Islet precursor cell (in vitro differentiated cells): ENCODE measurements at regions not wholly inside any gene's neighbourhood (a gene's known extent, or its start where the extent isn't known, plus 50 kb on each side); places are given as distances from the start of the nearest gene placed in this dataset.
"Not testable (repeated sequence)": the region's sequence is repeated elsewhere in the genome, so short reads cannot be mapped to it uniquely, and the experiment has no call there.

Source experiments
- DNase-seq: peaks from one replicate; pipeline ENCODE4 v3.0.0-alpha.2; 2018

DNA sequence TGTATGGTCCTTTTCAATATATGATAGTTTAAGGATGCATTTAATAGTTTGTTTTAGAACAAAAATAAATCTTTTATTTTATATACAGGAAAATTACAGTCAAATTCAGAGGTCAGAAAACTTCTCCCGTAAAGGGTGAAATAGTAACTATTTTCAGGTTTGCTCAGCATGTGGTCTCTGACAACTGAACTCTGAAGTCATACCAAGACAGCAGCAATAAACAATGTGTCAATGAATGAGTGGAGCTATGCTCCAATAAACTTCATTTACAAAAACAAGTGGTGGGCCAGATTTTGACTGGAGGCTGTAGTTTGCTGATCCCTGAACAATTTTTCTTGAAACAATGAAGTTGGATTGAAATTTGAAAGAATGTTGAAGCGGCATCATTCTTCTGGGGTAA lies 123.6 kb downstream of the ZNF248 start:
- no peak for DNase-seq

DNA sequence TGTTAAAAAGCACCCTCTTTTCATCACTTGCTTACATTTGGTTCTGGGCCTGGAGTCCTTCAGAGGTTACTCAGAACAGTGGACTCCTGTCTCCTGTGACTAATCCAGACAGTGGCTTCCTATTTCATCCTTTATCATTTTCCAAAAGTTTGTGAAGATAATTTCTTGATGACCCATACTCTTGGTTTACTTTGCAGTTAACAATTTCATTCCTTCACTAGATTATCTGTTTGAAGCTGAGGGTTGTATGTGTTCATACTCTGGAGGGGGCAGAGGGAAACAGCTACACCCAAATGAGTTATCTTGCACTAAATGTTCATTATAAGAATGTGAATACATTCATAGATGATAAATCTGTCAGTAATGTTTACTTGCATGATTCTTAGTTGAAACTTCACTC lies 124.7 kb downstream of the ZNF248 start:
- DNase-seq: no peak

DNA sequence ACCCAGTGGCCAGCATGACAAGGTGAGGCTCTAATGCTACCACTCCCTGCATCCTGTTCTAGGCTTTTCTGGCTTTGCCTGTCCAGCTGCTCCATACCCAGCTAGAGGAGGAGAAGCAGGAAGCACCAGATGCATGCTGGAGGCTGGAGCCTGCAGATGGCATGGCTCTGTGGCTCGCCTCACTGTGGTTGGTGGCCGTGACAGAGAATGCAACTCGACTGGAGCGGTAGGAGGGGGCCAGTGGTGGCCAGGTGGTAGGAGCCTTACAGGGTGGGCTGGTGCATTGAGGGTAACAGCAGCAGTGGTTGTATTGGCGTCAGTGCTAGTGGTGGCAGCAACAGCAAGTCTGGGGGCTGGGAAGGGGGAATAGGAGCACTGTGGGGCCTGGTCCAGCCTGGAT lies 128.6 kb downstream of the ZNF248 start:
- DNase-seq: no peak

DNA sequence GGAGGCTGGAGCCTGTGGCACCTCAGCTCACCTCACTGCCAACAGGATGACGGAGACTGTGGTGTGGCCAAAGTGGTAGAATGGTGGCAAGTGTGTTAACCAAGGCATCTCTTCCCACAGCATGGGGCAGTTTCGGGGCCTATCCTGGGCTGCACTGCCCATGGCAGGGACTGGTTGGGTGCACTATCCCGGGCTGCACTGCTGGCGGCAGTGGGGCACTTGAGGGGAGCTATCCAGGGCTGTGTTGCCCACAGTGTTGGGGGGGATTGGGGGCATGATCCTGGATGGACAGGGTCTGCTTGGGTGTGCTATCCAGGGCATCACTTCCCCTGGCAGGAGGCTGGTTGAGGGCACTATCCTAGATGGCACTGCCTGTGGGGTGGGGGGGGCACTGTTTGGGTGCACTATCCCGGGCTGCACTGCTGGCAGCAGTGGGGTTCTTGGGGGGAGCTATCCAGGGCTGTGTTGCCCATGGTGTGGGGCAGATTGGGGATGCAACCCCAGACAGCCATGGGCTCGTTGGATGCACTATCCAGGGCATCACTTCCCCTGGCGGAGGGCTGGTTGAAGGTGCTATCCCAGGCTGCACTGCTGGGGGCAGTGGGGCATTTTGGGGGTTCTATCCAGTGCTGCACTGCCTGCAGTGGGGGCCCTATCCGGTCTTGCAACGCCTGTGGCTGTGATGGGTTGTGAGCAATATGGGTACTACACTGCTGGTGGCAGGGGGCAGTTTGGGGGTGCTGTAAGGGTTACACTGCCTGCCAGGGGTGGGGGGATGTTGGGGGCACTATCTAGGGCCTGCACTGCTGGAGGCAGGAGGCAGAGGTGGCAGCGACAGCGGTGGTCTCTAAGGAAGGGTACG lies 129.7 kb downstream of the ZNF248 start:
- DNase-seq: no peak

DNA sequence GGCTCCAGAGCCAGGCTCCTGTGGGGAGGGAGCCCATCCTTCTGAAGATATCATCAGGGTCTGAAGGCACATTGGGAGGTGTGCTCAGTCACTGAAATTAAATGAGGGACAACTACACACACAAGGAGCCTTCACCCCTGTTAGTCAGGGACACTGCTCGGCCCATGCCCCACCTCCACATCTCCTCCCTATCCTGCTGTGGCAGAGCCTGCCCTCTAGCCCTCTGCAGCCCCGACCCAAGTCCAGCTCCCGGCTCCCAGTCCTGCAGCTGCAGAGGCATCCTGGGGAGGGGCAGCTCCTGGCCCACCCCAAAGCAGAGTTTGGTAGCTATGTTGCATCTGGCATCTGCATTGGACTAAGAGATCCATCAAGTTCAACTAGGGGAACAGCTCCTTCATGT lies 136.3 kb downstream of the ZNF248 start:
- no peak for DNase-seq

DNA sequence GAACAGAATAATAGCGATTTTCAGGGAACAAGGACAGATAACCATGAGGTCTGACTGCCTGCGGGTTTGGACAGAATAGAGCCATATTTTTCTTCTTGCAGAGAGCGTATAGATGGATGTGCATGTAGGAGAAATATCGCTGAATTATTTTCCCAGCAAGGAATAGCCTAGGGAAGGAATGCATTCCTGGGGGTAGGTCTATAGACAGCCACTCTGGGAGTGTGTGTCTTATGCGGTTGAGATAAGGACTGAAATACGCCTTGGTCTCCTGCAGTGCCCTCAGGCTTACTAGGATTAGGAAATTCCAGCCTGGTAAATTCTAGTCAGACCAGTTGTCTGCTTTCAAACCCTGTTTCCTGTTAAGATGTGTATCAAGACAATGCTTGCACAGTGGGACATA lies 139.3 kb downstream of the ZNF248 start:
- not testable (repeated sequence) for DNase-seq

DNA sequence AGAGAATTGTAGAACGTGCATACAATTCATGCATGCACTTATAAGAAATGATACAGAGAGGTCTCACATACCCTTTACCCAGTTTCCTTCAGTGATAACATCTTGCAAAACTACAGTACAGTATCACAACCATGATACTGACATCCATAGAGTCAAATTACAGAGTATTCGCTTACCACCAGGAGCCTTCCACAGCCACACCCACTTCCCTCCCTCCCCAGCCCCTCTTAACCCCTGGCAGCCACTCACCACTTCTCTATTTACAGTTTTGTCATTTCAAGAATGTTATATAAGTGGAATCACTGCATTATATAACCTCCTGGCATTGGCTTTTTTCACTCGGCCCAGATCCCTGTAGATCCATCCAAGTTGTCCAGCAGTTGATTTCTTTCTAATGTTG lies 143.8 kb downstream of the ZNF248 start:
- no peak for DNase-seq

DNA sequence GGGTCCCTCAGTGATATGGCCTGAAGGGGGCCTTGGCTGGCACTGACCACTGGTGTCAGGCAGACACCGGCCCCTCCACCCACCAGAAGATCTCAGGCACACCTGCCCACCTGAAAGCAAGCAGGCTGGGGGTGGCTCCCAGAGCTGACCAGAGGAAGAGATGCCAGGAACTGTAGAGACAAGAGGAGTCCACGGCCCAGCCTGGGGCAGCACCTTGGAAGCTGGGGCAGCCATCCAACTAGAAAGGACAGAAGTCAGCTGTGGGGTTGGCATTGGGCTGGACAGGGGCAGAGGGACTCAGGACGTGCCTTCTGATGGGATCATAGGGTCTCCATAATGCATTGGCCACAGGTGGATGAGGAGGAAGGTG lies 144.3 kb downstream of the ZNF248 start:
- no peak for DNase-seq

DNA sequence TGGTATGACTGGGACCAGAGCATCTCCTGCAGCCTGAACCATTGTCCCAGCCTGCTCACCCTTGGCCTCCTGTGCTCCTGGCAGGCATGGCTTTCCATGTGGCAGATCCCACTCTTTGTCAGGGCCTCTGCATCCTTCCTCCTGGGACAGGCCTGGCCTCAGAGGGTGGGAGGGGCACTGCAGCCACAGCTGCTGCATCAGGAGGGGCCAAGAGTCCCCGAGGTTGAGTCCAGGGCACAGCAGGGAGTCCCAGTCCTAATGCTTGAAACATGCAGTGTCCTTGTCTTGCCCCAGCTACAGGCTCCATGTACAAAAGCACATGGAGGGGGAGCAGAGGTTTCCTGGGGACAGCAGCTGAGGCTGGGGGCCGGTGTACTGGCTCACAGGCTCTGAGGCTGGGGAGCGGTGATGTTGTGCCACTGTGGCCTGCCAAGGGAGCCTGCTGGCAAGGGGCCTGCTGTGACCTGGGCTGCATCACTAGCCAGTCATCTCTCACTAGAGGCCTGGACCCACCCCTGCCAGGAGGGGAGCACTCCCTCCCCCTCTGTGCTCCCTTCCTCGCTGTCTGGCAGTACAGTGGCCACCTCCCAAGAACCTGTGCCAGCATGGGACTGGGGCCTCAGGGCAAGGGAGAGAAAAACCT lies 144.8 kb downstream of the ZNF248 start:
- DNase-seq: no peak

DNA sequence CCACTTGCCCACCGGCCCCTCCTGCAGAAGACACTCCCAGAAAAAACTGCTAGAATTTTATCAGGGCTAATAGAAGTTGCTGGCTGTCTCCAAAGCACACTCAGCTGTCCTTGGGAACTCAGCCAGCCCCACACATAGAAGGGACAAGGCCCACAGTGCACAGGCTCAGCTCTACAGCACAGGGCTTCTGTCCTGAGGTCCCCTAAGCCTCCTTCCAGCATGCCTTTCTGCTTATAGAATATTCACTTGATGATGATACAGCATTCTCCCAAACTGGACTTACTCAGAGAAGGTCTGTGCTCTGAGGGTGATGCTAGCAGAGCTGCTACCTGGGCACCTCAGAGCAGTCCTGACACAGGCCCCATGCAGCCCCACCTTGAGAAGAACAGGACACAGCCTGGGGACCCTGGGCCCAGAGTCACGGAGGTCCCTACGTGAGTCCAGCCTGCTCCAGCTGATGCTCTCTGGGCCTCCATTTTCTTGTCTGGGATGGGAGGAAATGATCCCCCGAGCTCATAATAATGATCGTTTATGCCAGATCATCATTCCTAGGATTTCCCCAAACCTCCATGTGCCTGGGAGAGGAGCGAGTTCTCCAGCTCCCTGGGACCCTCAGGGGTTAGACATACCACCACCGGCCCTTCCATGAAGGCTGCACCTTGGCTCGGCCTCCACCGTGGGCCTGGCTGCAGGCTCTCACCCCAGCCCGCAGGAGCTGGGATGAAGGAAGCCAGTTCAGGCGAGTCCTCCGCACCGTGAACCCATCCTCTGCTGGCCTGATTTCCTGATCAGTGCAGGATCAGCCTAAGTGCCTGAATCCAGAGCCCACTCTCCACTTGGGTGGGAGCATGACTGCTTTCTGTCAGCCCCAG lies 145.6 kb downstream of the ZNF248 start:
- no peak for DNase-seq

DNA sequence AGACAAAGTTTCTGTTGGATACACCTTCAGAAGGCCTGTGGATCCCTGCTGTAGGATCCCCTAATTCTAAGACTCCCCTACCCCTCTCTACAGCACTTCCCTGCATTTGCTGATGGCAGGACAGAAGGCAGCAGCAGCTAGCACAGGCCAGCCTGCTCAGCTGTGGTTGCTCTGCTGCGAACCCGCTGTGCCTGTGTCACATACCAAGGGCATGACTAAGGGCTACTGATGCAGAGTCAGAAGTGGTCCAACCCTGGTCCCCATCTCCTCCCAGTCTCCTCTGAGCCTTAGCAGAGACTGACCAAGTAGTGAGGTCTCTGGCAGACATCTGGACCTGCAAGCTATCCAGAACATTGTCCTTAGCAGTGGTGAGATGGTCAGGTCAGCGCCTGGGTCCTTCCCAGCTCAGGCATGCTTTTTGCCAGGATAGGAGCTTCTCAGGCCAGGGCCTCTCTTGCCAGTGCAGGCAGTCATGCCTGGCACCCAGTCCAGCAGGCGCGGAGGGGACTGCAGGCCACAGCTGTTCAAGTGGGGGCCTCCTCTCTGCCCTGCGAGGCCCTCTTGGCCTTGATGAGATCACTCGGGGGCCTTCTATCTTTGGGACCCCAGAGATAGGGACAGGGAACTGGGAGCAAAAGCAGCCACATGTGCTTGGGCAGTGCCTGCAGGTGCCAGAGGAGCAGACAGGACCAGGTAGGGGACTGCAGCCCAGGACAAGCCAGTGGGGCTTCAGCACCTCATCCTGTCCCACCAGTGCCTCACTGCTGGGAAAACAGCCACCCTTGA lies 146.4 kb downstream of the ZNF248 start:
- DNase-seq: no peak

DNA sequence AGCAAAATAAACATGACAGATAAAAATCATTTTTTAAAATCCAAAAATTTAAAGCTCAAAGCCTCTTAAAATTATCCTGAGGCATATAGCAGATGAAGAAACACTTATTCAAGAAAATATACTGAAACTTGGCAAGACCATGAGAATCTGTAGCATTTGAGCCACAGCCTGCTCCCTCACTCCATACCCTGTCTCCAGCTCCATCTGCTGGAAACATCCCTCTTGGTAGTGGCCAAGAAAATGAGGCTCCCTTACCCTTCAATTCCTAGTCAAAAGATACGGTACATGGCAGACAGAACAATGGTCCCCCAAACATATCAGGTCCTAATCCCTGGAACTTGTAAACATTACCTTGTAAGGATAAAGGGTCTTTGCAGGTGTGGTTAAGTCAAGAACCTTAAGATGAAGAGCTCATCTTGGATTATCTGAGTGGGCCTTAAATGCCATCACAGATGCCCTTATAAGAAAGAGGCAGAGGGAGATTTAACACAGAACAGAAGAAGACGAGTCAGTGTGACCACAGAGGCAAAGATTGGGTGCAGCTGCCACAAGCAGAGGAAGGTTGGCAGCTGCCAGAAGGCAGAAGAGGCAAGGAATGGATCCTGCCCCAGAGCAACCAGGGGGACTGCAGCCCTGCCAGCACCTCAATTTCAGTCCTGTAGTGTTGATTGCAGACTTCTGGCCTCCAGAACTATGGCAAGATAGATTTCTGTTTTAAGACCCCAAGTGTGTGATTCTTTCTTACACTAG lies 149.4 kb downstream of the ZNF248 start:
- no peak for DNase-seq

DNA sequence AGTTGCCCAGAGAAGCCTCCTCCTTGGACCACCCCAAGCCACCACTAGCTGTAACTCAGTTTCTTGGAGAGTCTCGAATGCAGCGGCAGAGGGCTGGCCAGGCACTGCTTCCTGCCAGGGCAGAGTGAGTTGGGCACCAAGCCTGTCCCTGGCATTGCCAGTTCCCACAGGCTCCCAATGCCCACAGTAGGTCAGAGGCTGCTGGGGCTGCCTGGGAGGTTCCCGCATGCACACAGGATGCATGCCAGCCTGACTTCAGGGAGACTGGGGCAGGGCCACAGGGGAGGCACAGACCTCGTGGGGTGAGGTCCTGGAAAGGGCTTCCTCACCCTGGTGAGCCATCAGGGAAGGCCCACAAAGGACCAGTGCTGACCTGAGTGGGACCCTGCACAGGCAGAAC lies 152.8 kb downstream of the ZNF248 start:
- peak; percentile 29 for DNase-seq

DNA sequence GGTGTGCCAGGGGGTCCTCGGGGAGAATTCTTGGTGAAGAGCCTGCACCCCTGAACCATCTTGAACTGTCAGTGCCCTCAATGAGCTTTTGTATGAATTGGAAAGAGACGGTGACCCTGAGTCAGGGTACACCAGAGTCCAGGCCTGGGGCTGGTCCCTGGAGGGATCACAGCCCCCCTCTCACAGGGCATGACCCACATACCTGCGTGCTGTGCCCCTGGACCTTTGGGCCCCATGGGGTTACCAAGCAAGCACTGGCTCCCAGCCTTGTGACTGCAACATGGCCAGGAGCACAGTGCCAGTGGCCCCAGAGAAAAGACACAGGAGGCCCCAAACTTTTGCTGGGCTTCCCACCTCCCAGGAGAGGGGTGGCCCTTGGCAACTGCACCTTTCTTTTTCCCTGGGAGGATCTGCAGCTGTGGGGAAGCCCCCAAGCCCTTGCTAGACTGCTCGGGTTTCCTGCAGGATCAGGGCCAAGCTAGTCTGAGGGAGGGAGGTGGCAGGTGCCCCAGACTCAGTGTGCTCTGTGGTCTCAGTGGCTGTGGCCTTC lies 153.5 kb downstream of the ZNF248 start:
- peak; percentile 30 for DNase-seq

DNA sequence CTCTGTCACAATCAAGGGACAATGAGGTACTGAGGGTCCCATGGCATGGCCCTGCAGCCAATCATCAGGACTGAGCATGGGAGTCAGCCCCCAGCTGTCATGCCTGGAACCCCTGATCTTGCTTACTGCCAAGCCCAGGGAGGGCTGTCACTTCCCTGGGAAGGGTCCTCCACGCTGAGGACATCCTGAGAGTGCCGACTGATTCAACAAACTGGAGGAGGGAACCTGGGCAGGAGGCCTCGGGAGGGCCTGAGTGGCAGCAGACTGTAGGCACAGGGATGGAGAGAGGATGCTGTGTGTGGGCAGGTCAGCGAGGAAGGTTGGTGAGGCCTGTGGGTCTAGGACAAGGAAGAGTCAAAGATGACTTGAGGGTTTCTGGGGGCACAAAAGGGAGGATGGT lies 154.3 kb downstream of the ZNF248 start:
- peak; percentile 22 for DNase-seq

DNA sequence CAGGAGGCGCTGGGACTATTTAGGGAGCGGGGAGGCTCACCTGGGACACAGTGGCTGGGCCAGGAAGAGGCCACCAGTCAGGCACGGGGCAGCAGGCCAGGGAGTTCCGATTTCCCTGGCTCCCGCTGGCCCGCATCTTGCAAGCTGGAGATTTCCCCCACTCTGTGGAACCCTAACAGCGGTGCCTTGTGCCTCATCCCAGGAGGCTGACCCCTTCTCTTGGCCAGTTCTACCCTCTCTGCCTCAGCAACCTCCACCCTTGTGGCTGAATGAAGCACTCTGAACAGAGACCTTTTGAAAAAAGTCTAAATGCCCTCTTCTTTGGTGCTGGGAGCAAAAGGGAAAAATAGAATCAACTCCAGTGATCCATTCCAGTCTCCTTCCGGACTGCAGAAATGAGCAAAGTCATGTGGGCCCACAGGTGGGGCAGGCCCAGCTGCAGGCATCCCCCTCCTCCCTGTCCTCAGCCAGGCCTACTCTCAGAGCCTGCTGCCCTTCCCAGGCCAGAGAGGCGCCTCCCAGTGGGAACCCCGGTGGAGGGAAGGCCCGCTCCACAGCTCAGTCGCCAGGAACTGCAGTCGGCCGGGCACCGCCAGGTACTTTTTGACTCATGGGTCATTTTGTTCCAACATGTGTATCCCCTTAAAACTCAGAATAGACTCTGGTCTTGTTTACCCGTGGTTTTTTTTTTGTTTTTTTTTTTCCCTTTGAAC lies 155.5 kb downstream of the ZNF248 start:
- DNase-seq: no peak

DNA sequence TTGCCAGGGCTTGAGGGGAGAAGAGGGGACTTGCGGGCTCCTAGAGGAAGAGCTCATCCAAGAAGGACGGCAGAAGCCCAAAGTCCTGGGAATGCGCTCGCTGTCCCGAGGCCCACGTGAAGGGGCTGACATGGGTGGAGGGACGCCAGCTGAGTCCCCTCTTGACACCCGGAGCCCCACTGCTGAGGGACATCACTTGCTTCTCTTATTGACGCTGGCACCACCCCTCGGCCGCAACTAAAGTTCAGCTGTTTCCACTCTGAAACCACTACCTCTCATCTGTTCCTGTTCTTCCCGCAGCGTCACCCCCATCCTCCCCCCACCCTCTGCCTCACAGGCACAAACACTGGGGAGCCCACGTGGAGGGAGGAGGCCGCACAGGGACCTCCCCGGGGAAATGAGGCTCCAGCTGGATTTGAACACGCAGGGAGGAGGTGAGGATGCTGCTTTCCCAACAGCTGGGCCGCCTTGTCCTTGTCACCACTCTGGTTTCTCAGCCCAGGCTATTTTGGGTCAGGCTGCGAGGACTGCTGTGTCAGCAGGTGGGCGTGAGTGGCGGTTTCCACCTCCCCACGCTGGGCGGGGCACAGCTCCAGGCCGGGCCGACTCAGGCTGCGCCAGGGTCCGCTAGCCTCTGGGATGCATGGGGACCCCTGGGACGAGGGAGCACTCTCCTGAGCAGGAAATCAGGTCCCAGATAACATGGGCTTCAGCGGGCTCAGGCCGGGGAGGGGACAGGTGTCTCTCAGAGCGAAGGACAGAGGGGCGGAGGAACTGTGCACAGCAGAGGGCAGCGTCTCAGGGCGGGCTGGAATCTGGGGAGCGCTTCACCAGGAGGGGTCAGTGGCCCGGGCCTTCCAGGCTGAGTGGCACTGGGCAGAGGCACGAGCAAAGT lies 156.3 kb downstream of the ZNF248 start:
- peak; percentile 31 for DNase-seq

DNA sequence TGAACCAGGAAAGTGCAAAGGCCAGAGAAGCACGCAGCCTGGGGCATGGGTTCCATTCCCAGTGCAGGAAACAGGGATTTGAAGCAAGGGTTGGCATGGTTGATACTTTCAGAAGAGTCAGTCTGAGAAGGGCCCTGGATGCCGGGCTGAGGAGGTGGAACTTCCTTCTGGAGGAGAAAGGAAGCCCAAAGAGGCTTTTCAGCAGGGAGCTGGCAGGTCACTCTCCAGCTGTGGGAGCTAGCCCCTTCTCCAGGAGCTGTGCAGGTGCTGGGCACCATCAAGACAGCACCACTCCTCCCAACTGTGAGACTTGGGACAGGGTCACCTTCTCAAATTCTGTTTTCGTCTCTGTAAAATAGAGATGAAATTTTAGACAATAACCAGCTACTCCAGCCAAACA lies 169.8 kb downstream of the ZNF248 start:
- DNase-seq: no peak

DNA sequence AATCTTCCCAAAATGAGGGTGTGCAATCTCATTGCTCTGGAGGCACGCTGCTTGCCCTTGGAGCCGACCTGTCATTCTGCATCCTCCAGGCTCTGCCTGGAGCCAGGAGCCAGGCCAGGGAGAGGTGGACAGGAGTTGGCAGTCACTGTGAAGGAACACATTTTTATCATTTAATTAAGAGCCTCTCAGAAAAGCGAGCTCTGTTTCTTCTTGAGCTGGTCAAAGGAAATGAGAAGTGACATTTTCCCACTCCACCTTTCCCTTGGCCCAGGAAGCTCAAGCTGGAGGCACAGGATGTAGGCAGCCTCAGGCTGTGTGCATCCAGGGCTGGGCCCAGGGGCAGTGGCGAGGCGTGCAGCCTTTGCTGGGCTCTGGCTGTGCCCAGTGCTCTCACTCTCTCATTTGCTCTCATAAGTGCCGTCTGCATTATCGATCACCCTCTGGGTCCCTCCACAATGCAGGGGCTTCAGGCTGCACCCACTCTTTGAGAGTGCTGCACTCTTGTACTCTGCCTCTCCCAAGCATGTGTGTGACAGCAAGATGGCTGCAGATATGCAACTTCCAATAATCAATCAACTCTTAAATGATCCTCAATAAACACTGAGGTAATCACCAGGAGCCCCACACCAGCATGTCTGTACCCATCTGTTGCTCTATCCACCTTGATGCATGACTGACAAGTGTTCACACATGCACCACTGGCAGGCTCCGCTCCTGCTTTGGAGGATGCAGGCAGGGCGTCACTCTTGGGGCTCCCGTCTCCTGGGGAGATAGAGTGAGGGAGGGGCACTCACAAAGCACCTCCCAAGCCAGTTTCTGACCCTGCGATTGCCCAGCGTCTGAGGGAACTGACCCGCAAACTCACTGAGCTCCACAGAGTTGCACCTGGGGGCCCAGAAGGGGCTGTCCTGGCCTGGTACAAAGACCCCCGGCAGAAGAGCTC lies 171.4 kb downstream of the ZNF248 start:
- DNase-seq: no peak
